ENCODE measurements at regions not wholly inside any gene's neighbourhood (a gene's known extent, or its start where the extent isn't known, plus 50 kb on each side); places are given as distances from the start of the nearest gene placed in this dataset.

DNA sequence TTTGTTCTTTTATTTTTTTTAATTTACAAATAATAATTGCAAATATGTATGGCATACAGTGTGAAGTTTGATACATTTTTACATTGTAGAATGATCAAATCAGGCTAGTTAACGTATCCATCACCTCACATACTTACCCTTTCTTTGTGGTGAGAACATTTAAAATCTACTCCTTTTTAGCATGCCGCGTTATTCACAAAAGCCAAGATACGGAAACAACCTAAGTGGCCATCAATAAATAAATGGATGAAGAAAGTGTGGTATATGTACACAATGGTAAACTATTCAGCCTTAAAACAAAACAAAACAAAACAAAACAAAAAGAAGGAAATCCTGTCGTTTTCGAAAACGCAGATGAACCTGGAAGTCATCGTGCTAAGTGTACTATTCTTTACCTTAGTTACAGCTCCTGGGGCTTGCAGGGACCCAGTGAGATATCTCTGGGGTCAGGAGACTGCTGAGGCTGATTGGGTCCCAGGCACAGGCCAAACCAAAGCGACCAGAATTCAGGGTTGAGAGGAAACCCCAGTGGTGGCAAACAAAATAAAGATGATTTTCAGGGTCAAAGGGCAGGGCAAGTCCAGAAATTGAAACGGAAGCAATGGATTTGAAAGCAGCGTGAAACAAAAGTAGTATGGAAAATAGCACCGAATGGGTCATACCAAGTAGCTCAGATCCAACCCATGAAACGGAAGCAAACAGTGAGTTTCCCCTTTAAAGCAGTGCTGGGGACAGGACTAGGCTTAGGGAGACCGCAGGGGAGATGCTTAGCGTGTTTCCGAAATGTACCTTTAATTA, 188.2 kb downstream of the PLPP3 start:
- TF ChIP-seq, protein P1, sequence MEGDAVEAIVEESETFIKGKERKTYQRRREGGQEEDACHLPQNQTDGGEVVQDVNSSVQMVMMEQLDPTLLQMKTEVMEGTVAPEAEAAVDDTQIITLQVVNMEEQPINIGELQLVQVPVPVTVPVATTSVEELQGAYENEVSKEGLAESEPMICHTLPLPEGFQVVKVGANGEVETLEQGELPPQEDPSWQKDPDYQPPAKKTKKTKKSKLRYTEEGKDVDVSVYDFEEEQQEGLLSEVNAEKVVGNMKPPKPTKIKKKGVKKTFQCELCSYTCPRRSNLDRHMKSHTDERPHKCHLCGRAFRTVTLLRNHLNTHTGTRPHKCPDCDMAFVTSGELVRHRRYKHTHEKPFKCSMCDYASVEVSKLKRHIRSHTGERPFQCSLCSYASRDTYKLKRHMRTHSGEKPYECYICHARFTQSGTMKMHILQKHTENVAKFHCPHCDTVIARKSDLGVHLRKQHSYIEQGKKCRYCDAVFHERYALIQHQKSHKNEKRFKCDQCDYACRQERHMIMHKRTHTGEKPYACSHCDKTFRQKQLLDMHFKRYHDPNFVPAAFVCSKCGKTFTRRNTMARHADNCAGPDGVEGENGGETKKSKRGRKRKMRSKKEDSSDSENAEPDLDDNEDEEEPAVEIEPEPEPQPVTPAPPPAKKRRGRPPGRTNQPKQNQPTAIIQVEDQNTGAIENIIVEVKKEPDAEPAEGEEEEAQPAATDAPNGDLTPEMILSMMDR (IDR thresholded peaks at IDR 0.05): no peak
- no peak for TF ChIP-seq POLR2A (IDR thresholded peaks at IDR 0.05)
